HEK293T (cell line): ENCODE measurements at regions not wholly inside any gene's neighbourhood (a gene's known extent, or its start where the extent isn't known, plus 50 kb on each side); places are given as distances from the start of the nearest gene placed in this dataset.
"Not testable (repeated sequence)": the region's sequence is repeated elsewhere in the genome, so short reads cannot be mapped to it uniquely, and the experiment has no call there.

ENCODE experiments used
- CTCF ChIA-PET: fragments of 350-600 bp; formaldehyde crosslinking; extraction: SDS; loops from one replicate; lab custom pipeline; 2021; ENCODE audit warnings: antibody characterized with exemption, inconsistent platforms; lab: Yijun Ruan, JAX
- POLR2A ChIA-PET: fragments of 350-600 bp; formaldehyde crosslinking; extraction: SDS; loops from one replicate; lab custom pipeline; 2020; ENCODE audit warnings: antibody characterized with exemption, inconsistent platforms; lab: Yijun Ruan, JAX
- DNase-seq: peaks from one replicate; pipeline ENCODE4 v3.0.0; 2012; ENCODE audit warnings: mixed read lengths; ENCODE audit errors: extremely low spot score
- ARNT ChIP-seq: fragments of 450-650 bp; IDR thresholded peaks from 2 replicates; pipeline ENCODE4 v1.6.1; 2017; ENCODE audit warnings: mild to moderate bottlenecking
- BHLHE40 ChIP-seq: fragments of 450-650 bp; IDR thresholded peaks from 2 replicates; pipeline ENCODE4 v1.6.1; 2016; ENCODE audit warnings: mild to moderate bottlenecking, moderate library complexity, borderline replicate concordance
- CTBP1 ChIP-seq: fragments of 450-650 bp; IDR thresholded peaks from 2 replicates; pipeline ENCODE4 v1.6.1; 2016; ENCODE audit warnings: borderline replicate concordance
- ELF4 ChIP-seq: fragments of 450-650 bp; IDR thresholded peaks from 2 replicates; pipeline ENCODE4 v1.6.1; 2017; ENCODE audit warnings: antibody characterized with exemption
- FOXA1 ChIP-seq: fragments of 450-650 bp; IDR thresholded peaks from 2 replicates; pipeline ENCODE4 v1.6.1; 2016; ENCODE audit warnings: mild to moderate bottlenecking
- FOXK2 ChIP-seq: fragments of 450-650 bp; IDR thresholded peaks from 2 replicates; pipeline ENCODE4 v1.6.1; 2016; ENCODE audit warnings: mild to moderate bottlenecking
- FOXM1 ChIP-seq: fragments of 450-650 bp; IDR thresholded peaks from 2 replicates; pipeline ENCODE4 v1.6.1; 2017; ENCODE audit warnings: mild to moderate bottlenecking, borderline replicate concordance
- HDGF ChIP-seq: fragments of 450-650 bp; IDR thresholded peaks from 2 replicates; pipeline ENCODE4 v1.6.1; 2017; ENCODE audit warnings: antibody characterized with exemption, borderline replicate concordance
- L3MBTL2 ChIP-seq: fragments of 450-650 bp; conservative IDR thresholded peaks from 2 replicates; pipeline ENCODE4 v1.6.1; 2016; ENCODE audit warnings: mild to moderate bottlenecking
- LEF1 ChIP-seq: fragments of 450-650 bp; IDR thresholded peaks from 2 replicates; pipeline ENCODE4 v1.6.1; 2017; ENCODE audit warnings: mild to moderate bottlenecking, borderline replicate concordance
- NFRKB ChIP-seq: fragments of 450-650 bp; IDR thresholded peaks from 2 replicates; pipeline ENCODE4 v1.6.1; 2016; ENCODE audit warnings: mild to moderate bottlenecking, moderate library complexity
- SP1 ChIP-seq: fragments of 450-650 bp; IDR thresholded peaks from 2 replicates; pipeline ENCODE4 v1.6.1; 2017
- SUZ12 ChIP-seq: fragments of 450-650 bp; IDR thresholded peaks from 2 replicates; pipeline ENCODE4 v1.6.1; 2016; ENCODE audit warnings: mild to moderate bottlenecking
- TARDBP ChIP-seq: fragments of 450-650 bp; IDR thresholded peaks from 2 replicates; pipeline ENCODE4 v1.6.1; 2016
- ZNF384 ChIP-seq: fragments of 450-650 bp; IDR thresholded peaks from 2 replicates; pipeline ENCODE4 v1.6.1; 2016
- TF ChIP-seq, protein P1 (sequence below): fragments of 450-650 bp; IDR thresholded peaks from 2 replicates; pipeline ENCODE4 v1.6.1; 2016

DNA sequence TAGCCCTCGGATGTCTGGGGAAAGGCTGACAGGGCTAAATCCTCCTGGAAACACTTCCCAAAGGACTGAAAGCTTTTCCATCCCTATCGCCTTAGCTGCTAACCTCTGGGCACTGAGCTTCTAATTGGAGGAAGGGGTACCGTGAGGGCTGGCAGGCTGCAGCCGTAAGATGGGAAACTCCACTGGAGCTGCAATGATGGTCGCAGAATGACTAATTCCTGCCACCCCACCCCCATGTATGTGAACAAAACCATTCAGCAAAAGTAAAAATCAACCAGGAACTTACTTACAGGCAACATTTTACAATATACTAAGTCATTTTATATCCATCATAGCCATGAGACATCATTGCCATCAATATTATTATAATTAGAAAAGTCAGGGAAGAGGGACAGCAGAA, 133.3 kb downstream of the ABCC12 start:
- DNase-seq: no peak
- CTCF ChIA-PET: no interaction called here
- POLR2A ChIA-PET: no interaction called here
- TF ChIP-seq BHLHE40 (no peak), FOXM1 (no peak), FOXA1 (no peak)

GRCh38 chr16:48020617-48021016, 135.2 kb downstream of the ABCC12 start:
- POLR2A ChIA-PET, CTCF ChIA-PET: not testable (repeated sequence)

GRCh38 chr16:48014349-48015135, 141.3 kb downstream of the ABCC12 start:
- TF ChIP-seq ARNT (no peak), SUZ12 (no peak), ZNF384 (no peak), LEF1 (no peak)
- CTCF ChIA-PET: interaction anchor here (0.9 kb wide), 1 partner anchor 40 kb away, joined by 3 read pairs; no protein-coding TSS in a partner anchor
- POLR2A ChIA-PET: no interaction called here
- DNase-seq: no peak

More at GRCh38 chr16:48020617-48021016, 135.2 kb downstream of the ABCC12 start:
- DNase-seq: not testable (repeated sequence)

GRCh38 chr16:48013491-48013901, 142.3 kb downstream of the ABCC12 start:
- ChIA-PET CTCF (interaction anchor here (1.0 kb wide), 1 partner anchor 12 kb away, joined by 5 read pairs; no protein-coding TSS in a partner anchor), POLR2A (no interaction called here)
- no peak for TF ChIP-seq HDGF
- TF ChIP-seq, protein P1, sequence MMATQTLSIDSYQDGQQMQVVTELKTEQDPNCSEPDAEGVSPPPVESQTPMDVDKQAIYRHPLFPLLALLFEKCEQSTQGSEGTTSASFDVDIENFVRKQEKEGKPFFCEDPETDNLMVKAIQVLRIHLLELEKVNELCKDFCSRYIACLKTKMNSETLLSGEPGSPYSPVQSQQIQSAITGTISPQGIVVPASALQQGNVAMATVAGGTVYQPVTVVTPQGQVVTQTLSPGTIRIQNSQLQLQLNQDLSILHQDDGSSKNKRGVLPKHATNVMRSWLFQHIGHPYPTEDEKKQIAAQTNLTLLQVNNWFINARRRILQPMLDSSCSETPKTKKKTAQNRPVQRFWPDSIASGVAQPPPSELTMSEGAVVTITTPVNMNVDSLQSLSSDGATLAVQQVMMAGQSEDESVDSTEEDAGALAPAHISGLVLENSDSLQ: no peak
- no peak for TF ChIP-seq ARNT
- TF ChIP-seq BHLHE40: no peak
- no peak for TF ChIP-seq ZNF384
- TF ChIP-seq ELF4: no peak
- DNase-seq: no peak

DNA sequence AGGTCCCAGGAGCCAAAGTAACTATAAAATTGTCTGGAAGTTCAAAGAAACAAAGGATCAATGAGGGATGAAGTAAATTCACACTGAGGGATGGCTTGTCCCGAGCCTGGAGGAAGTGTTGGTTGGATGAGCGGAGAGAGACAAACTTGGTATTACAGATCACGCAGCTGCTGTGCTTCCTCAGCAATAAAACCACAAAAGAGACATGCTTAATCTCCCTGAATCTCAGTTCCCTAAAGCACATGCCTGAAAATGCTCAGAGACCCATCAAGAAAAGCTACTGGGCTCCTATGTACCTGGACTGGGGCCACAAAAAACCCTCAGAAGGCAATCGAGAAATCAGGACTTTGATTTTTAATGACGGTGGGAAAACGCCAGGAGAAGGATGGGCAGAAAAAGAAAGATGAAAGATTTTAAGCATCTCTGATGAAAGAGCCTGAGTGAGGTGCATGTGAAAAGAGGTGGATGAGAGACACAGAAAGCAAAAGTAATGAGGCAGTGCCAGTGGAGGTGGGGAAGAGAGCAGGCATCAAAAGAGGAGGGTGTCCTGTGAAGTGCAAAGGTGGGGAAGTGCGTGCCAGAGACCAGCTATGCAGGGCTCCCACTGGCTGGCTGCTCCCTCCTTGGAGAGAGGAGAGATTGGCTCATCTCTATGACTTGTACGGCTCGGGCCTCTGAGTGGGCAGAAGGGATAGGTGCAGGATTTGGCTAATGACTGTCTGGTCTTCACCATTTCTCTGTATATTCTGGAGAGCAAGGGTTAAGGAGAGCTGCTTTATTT, 143.7 kb downstream of the ABCC12 start:
- DNase-seq: no peak
- POLR2A ChIA-PET: no interaction called here
- TF ChIP-seq CTBP1 (no peak), NFRKB (no peak), HDGF (no peak), ELF4 (no peak), L3MBTL2 (no peak), SP1 (no peak), LEF1 (no peak), ZNF384 (no peak), BHLHE40 (no peak), FOXK2 (no peak), SUZ12 (no peak), ARNT (no peak), FOXM1 (no peak), TARDBP (no peak), FOXA1 (no peak)
- TF ChIP-seq, protein P1: no peak
- CTCF ChIA-PET: interaction anchor here (1.0 kb wide), 1 partner anchor 13 kb away, joined by 5 read pairs; no protein-coding TSS in a partner anchor

DNA sequence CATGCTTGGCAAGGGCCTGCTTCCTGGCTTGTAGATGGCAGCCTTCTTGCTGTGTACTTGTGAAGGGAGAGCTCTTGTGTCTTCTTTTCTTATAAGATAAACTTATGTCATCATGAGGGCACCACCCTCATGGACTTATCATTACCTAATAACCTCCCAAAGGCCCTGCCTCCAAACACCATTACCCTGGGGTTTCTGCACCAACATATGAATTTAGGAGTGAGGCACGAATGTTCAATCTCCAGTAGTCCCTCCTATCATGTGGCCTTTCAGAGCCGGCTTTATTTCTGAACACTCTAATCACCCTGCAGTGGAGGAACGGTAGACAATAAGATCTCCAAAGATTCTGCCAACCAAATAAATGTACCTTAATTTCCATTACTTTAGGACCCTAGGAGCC, 144.3 kb downstream of the ABCC12 start:
- no peak for DNase-seq
- no peak for TF ChIP-seq L3MBTL2
- TF ChIP-seq LEF1: no peak
- TF ChIP-seq NFRKB: no peak
- TF ChIP-seq, protein P1: no peak
- no peak for TF ChIP-seq TARDBP
- no peak for TF ChIP-seq FOXM1
- TF ChIP-seq ARNT: no peak
- TF ChIP-seq ZNF384: no peak
- TF ChIP-seq FOXK2: no peak
- TF ChIP-seq BHLHE40: no peak
- TF ChIP-seq SUZ12: no peak
- no peak for TF ChIP-seq CTBP1
- TF ChIP-seq SP1: no peak
- ChIA-PET POLR2A (no interaction called here), CTCF (no interaction called here)
